Endothelial cell of umbilical vein (primary cell): ENCODE measurements at regions not wholly inside any gene's neighbourhood (a gene's known extent, or its start where the extent isn't known, plus 50 kb on each side); places are given as distances from the start of the nearest gene placed in this dataset.

Experiments used
- BruUV-seq: library from RNA; stranded (reverse); fragments of 400-500 nt; replicated peaks from 2 replicates; lab custom pipeline; 2021; lab: Mats Ljungman, UMichigan
- CTCF ChIA-PET: fragments of 300-600, 350-600 bp; sonication (Branson Sonifier 250); formaldehyde crosslinking; loops from one replicate; lab custom pipeline; 2021; ENCODE audit warnings: antibody characterized with exemption, inconsistent platforms; lab: Charles Lee
- POLR2A ChIA-PET: fragments of 300-600, 350-600 bp; sonication (Branson Sonifier 250); formaldehyde crosslinking; loops from one replicate; lab custom pipeline; 2021; ENCODE audit warnings: antibody characterized with exemption, inconsistent platforms; lab: Charles Lee
- DNase-seq: peaks from one replicate; pipeline ENCODE4 v3.0.0-alpha.2; 2011; ENCODE audit warnings: low read depth, low spot score
- FAIRE-seq: peaks from 2 replicates; lab custom pipeline; 2011; peaks lifted over from hg19 to GRCh38; lab: Jason Lieb, UNC
- H2AFZ ChIP-seq: 2 replicates; pipeline ENCODE4 v1.6.0; 2012; ENCODE audit warnings: low read depth, low read length, control low read depth, inconsistent platforms
- H3K27ac ChIP-seq: 2 replicates; pipeline ENCODE4 v1.5.1; 2011; ENCODE audit warnings: low read depth, mild to moderate bottlenecking, control low read depth, low read length, moderate library complexity; ENCODE audit not compliant: insufficient read depth
- H3K27me3 ChIP-seq, 2 experiments: 2 replicates each; pipeline versions ENCODE4 v1.6.0 to v1.6.1; 2011; ENCODE audit warnings: low read length in 2 of 2, mixed read lengths in 1 of 2; ENCODE audit not compliant: control insufficient read depth in 2 of 2, insufficient read depth in 2 of 2
- H3K36me3 ChIP-seq, 2 experiments: 2 replicates in 1 of 2; 3 replicates in 1 of 2; pipeline ENCODE4 v1.5.1; 2011; ENCODE audit warnings: low read length in 2 of 2, mild to moderate bottlenecking in 1 of 2, moderate library complexity in 1 of 2; ENCODE audit not compliant: control insufficient read depth in 2 of 2, insufficient read depth in 2 of 2; ENCODE audit errors: extremely low read depth in 1 of 2
- H3K4me1 ChIP-seq: 3 replicates; pipeline ENCODE4 v1.5.1; 2011; ENCODE audit warnings: mild to moderate bottlenecking, low read length; ENCODE audit not compliant: control insufficient read depth, insufficient read depth; ENCODE audit errors: extremely low read depth
- H3K4me2 ChIP-seq: 2 replicates; pipeline ENCODE4 v1.6.1; 2011; ENCODE audit warnings: low read length, control low read depth, mixed read lengths; ENCODE audit not compliant: insufficient read depth
- H3K4me3 ChIP-seq, 3 experiments: fragments of 200-600 bp in 1 of 3; sonication (generic), shearing (Covaris generic) in 1 of 3; replicated peaks in 1 of 3; 2 replicates each; pipeline ENCODE4 v1.5.1; 2011 to 2016; ENCODE audit warnings: control low read depth in 3 of 3, low read length in 3 of 3, mild to moderate bottlenecking in 2 of 3, inconsistent platforms in 1 of 3, low read depth in 1 of 3, moderate library complexity in 1 of 3; ENCODE audit not compliant: insufficient read depth in 1 of 3
- H3K79me2 ChIP-seq: 2 replicates; pipeline ENCODE4 v1.6.0; 2012; ENCODE audit warnings: low read length, inconsistent platforms; ENCODE audit not compliant: control insufficient read depth, insufficient read depth
- H3K9ac ChIP-seq: replicated peaks from 2 replicates; pipeline ENCODE3; 2011; ENCODE audit warnings: low read length, control low read depth; ENCODE audit not compliant: insufficient read depth; ENCODE audit errors: extremely low read depth
- H3K9me1 ChIP-seq: replicated peaks from 3 replicates; pipeline ENCODE4 v1.6.0; 2011; ENCODE audit warnings: mild to moderate bottlenecking, low read length; ENCODE audit not compliant: control insufficient read depth, insufficient read depth; ENCODE audit errors: extremely low read depth
- H3K9me3 ChIP-seq: replicated peaks from 2 replicates; pipeline ENCODE4 v1.5.1; 2012; ENCODE audit warnings: low read length, inconsistent platforms; ENCODE audit not compliant: control insufficient read depth, insufficient read depth
- H4K20me1 ChIP-seq: replicated peaks from 2 replicates; pipeline ENCODE3; 2011; ENCODE audit warnings: mild to moderate bottlenecking, low read length; ENCODE audit not compliant: control insufficient read depth, insufficient read depth; ENCODE audit errors: extremely low read depth
- EZH2 ChIP-seq: IDR thresholded peaks from 2 replicates; pipeline ENCODE4 v1.6.1; 2012; ENCODE audit warnings: borderline replicate concordance, low read depth, mild to moderate bottlenecking, moderate library complexity, low read length, inconsistent platforms; ENCODE audit not compliant: severe bottlenecking
- FOS ChIP-seq: IDR thresholded peaks from 2 replicates; pipeline ENCODE4 v1.6.1; 2011; ENCODE audit warnings: mild to moderate bottlenecking, low read length, moderate library complexity, borderline replicate concordance; ENCODE audit not compliant: insufficient read depth
- GATA2 ChIP-seq: IDR thresholded peaks from 2 replicates; pipeline ENCODE4 v1.7.0; 2011; ENCODE audit warnings: low read depth, mild to moderate bottlenecking, moderate library complexity, mixed read lengths, low read length; ENCODE audit not compliant: insufficient read length, insufficient read depth
- JUN ChIP-seq: IDR thresholded peaks from 2 replicates; pipeline ENCODE4 v1.6.1; 2011; ENCODE audit warnings: borderline replicate concordance, low read depth; ENCODE audit not compliant: insufficient read length, insufficient read depth
- MAX ChIP-seq: IDR thresholded peaks from 2 replicates; pipeline ENCODE4 v1.6.1; 2011; ENCODE audit not compliant: insufficient read depth, insufficient read length
- MYC ChIP-seq: IDR thresholded peaks from one replicate; pipeline ENCODE4 v1.6.1; 2011; ENCODE audit warnings: mild to moderate bottlenecking, low read depth, low read length
- POLR2A ChIP-seq: IDR thresholded peaks from 2 replicates; pipeline ENCODE4 v1.6.1; 2012; ENCODE audit warnings: low read depth, mild to moderate bottlenecking, control low read depth, low read length
- dilution Hi-C: fragments of 300-500 bp; cut with MboI; formaldehyde crosslinking; loops from one replicate; pipeline ENCODE4 v1.15.0; 2019; ENCODE audit warnings: low sequenced_read_pairs; ENCODE audit not compliant: extremely low pct_ligation_motif_present
- intact Hi-C: fragments of 100-400 bp; cut with micrococcal nuclease; formaldehyde crosslinking; loops from one replicate; pipeline ENCODE4 v1.10.0; 2022
- TF ChIP-seq, protein P1 (sequence below), 2 donors: IDR thresholded peaks; 1 replicate in 1 of 2; 2 replicates in 1 of 2; pipeline ENCODE4 v1.5.1; 2011; ENCODE audit warnings: low read length in 2 of 2, mild to moderate bottlenecking in 2 of 2, moderate library complexity in 2 of 2, control low read depth in 1 of 2, inconsistent platforms in 1 of 2, low read depth in 1 of 2; ENCODE audit not compliant: insufficient read depth in 1 of 2; ENCODE audit errors: extremely low read depth in 1 of 2

DNA sequence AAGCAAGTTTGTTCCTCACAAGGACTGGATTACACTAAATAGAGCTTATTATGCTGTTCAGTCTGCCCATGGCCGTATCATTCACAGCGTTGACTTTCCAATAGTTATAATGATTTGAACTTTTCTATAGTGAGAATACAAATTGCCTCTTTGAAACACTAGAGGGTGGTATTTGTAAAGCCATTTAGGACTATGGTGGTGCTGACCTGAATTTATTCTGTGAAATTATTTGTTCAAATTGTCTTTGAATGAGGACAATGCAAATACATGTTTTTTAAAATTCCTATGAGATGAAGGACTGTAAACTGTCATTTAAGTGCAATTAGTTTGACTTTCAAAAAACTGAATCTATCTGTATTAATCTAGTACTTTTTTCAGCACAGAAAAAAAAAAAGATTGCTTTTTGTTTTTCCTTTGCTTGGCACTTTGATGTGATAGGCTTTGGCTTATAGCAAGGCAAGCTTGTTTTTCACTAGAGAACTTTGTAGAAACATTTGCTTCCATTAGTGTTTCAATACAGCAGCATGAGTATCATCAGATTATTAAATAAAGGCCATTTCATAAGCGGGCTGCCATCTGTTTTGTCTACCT lies 122.7 kb upstream of the TMEM229A start:
- ChIA-PET CTCF (interaction anchor here (0.6 to 5.2 kb wide), 19 partner anchors 8 to 722 kb away, joined by 3 to 80 read pairs (median 3); partner anchors contain the start of gene GPR37), POLR2A (no interaction called here)
- no peak for TF ChIP-seq MYC
- TF ChIP-seq, protein P1, sequence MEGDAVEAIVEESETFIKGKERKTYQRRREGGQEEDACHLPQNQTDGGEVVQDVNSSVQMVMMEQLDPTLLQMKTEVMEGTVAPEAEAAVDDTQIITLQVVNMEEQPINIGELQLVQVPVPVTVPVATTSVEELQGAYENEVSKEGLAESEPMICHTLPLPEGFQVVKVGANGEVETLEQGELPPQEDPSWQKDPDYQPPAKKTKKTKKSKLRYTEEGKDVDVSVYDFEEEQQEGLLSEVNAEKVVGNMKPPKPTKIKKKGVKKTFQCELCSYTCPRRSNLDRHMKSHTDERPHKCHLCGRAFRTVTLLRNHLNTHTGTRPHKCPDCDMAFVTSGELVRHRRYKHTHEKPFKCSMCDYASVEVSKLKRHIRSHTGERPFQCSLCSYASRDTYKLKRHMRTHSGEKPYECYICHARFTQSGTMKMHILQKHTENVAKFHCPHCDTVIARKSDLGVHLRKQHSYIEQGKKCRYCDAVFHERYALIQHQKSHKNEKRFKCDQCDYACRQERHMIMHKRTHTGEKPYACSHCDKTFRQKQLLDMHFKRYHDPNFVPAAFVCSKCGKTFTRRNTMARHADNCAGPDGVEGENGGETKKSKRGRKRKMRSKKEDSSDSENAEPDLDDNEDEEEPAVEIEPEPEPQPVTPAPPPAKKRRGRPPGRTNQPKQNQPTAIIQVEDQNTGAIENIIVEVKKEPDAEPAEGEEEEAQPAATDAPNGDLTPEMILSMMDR (IDR thresholded peaks at IDR 0.05; ENCODE audit: extremely low read depth in 1 of 2, insufficient read depth in 1 of 2, low read depth in 1 of 2, low read length in 2 of 2): peak; percentile 35 to 46
- Histone ChIP-seq H3K27me3 (no peaks in the 10 kb centered on the region), H3K9me1 (no peaks in the 10 kb centered on the region), H3K4me3 (no peak overlapping the region), H3K36me3 (no peaks in the 10 kb centered on the region), H3K27ac (no peak overlapping the region), H3K4me1 (peaks cover 21% of the 10 kb centered on the region), H2AFZ (no peak overlapping the region), H3K9me3 (no peaks in the 10 kb centered on the region), H3K79me2 (no peaks in the 10 kb centered on the region), H3K9ac (no peak overlapping the region), H4K20me1 (no peaks in the 10 kb centered on the region), H3K4me2 (no peak overlapping the region)
- no TSS peak for BruUV-seq
- peak; percentile 73 for FAIRE-seq
- DNase-seq: peak; percentile 44
- dilution Hi-C loops: no loop called here
- intact Hi-C loops: loop anchor here (1.0 kb wide), 3 partner anchors 630 to 701 kb away; no protein-coding TSS in a partner anchor

DNA sequence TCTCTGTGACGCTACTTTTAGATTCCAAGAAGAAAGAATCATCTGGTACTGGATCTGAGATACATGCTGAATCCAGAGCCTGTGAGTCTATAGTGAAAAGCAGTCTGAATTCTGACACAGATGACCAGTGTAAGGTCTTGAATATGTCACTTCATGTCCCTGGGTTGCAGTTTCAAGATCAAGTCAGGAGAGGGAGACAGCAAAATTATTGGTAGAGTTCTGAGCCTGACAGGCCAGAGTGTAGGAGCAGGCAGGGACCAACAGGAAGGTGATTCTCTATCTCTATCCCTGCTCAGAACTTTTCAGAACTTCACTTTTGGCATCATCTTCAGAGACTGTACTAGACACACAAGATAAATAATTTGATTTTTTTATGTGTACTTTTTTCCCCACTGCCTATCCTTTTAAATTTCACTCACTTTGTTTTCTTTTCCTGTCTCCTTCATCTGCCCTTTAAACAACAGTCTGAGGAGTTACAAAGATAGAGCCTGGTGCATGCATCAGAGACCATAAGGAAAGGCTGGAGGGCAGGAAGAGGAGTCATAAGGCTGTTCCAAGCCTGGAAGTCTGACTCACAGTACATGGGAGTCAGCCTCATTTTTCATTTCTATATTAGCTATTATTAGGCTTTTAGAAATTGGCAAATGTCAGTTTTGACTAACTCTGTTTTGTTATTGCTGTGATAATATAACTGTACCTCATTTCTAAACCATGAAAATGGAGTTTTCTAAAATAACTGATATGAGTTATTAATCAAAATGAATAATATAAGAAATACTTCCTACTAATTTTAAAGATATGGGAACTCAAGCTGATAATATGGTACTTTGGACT lies 120.2 kb upstream of the TMEM229A start:
- dilution Hi-C loops: no loop called here
- TF ChIP-seq MYC (no peak), GATA2 (peak; percentile 64), EZH2 (no peak), JUN (peak; percentile 63), MAX (no peak), POLR2A (no peak), FOS (peak; percentile 94)
- TF ChIP-seq, protein P1 (IDR thresholded peaks at IDR 0.05; ENCODE audit: extremely low read depth in 1 of 2, insufficient read depth in 1 of 2, low read depth in 1 of 2, low read length in 2 of 2): peak; percentile 22 to 31
- peak; percentile 80 for FAIRE-seq
- Histone ChIP-seq H3K9me3 (no peaks in the 10 kb centered on the region), H3K9me1 (no peaks in the 10 kb centered on the region), H3K27me3 (no peaks in the 10 kb centered on the region), H3K36me3 (no peaks in the 10 kb centered on the region), H3K4me3 (no peak overlapping the region), H3K27ac (peak overlapping the region; percentile 63), H2AFZ (no peak overlapping the region), H3K79me2 (no peaks in the 10 kb centered on the region), H4K20me1 (no peaks in the 10 kb centered on the region), H3K4me1 (peaks cover 21% of the 10 kb centered on the region), H3K9ac (peak overlapping the region; percentile 11), H3K4me2 (peak overlapping the region; percentile 66)
- intact Hi-C loops: loop anchor here (1.0 kb wide), 2 partner anchors 52 to 518 kb away; no protein-coding TSS in a partner anchor
- ChIA-PET CTCF (interaction anchor here (0.9 to 5.2 kb wide), 11 partner anchors 10 to 705 kb away, joined by 3 to 80 read pairs (median 3); partner anchors contain the start of gene GPR37), POLR2A (no interaction called here)
- BruUV-seq: no TSS peak
- DNase-seq: peak; percentile 87
